DOHH2 (cell line): ENCODE measurements at regions not wholly inside any gene's neighbourhood (a gene's known extent, or its start where the extent isn't known, plus 50 kb on each side); places are given as distances from the start of the nearest gene placed in this dataset.

Experiments used
- EZH2phosphoT487 ChIP-seq: fragments of 200-600 bp; sonication (generic); IDR thresholded peaks from 2 replicates; pipeline ENCODE4 v1.6.1; 2017; ENCODE audit warnings: borderline replicate concordance, mild to moderate bottlenecking, antibody characterized with exemption, low read length, moderate library complexity, mixed read lengths
- TF ChIP-seq, protein P1 (sequence below): fragments of 200-600 bp; sonication (generic); IDR thresholded peaks from one replicate; pipeline ENCODE4 v1.5.1; 2014; ENCODE audit warnings: antibody characterized with exemption, mild to moderate bottlenecking, low read depth, low read length; ENCODE audit not compliant: poor library complexity, severe bottlenecking

DNA sequence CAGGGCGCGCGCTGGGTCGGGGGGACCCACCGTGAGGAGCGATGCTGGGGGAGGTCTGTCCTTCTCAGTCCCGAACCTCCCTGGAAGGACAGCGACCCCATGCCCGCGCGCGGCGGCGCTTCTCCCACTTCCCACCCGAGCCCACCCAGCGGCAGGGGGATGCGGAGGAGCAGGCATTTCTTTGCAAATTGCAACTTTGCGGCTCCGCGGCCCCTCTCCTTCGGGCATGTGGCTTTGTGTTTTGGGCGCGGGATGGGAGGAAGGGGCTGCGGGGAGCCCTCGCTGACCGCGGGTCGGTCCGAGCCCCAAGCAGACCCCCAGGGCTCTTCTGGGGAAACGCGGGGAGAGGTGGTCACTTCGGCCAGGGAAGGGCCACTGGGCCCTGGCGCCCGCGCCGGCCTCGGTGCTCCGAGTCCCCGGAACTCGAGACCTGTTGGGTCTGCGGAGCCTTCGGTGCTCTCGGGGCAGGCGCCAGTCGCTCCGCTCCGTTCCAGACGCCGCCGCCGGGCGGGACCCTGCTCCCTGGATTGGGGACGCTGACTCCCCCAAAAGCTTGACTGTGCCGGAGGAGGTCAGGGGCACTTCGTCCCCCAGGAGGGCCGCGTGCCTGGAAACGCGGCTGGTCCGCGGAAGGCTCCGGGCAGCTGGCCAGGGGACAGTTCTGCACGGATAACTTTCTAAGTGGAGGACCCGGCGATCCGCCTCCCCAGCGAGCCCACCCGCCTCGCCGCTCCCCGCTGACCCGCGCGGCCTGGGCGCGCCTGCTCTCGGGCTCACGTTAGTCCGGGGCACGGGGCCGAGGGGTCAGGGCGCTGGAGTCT lies 164.2 kb upstream of the DPP6 start:
- TF ChIP-seq, protein P1, sequence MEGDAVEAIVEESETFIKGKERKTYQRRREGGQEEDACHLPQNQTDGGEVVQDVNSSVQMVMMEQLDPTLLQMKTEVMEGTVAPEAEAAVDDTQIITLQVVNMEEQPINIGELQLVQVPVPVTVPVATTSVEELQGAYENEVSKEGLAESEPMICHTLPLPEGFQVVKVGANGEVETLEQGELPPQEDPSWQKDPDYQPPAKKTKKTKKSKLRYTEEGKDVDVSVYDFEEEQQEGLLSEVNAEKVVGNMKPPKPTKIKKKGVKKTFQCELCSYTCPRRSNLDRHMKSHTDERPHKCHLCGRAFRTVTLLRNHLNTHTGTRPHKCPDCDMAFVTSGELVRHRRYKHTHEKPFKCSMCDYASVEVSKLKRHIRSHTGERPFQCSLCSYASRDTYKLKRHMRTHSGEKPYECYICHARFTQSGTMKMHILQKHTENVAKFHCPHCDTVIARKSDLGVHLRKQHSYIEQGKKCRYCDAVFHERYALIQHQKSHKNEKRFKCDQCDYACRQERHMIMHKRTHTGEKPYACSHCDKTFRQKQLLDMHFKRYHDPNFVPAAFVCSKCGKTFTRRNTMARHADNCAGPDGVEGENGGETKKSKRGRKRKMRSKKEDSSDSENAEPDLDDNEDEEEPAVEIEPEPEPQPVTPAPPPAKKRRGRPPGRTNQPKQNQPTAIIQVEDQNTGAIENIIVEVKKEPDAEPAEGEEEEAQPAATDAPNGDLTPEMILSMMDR = no peak
- TF ChIP-seq EZH2phosphoT487 = no peak
